Activated CD4-positive, alpha-beta T cell treated with anti-CD3 and anti-CD28 coated beads for 48 hours (primary cell): ENCODE measurements at regions not wholly inside any gene's neighbourhood (a gene's known extent, or its start where the extent isn't known, plus 50 kb on each side); places are given as distances from the start of the nearest gene placed in this dataset.

Source experiments
- DNase-seq: peaks from one replicate; pipeline ENCODE4 v3.0.0-alpha.2; 2020

- DNase-seq = no peak
Observed at GRCh38 chr10:128693493-128694131, 567.4 kb upstream of the MKI67 start.

GRCh38 chr10:128694168-128694850 is 568.1 kb upstream of the MKI67 start:
- no peak for DNase-seq

- no peak for DNase-seq
Observed at GRCh38 chr10:128694851-128695725, 568.9 kb upstream of the MKI67 start.

- DNase-seq = no peak
Observed at GRCh38 chr10:128695931-128696330, 569.7 kb upstream of the MKI67 start.

- no peak for DNase-seq
Observed at GRCh38 chr10:128697437-128697836, 571.2 kb upstream of the MKI67 start.

- no peak for DNase-seq
Observed at GRCh38 chr10:128701381-128701780, 575.2 kb upstream of the MKI67 start.

- no peak for DNase-seq
Observed at GRCh38 chr10:128701837-128702236, 575.6 kb upstream of the MKI67 start.

GRCh38 chr10:128704716-128705115 is 578.5 kb upstream of the MKI67 start:
- no peak for DNase-seq

GRCh38 chr10:128708182-128708581 is 582.0 kb upstream of the MKI67 start:
- no peak for DNase-seq

GRCh38 chr10:128709686-128710085 is 583.5 kb upstream of the MKI67 start:
- no peak for DNase-seq

- no peak for DNase-seq
Observed at GRCh38 chr10:128710098-128710797, 584.0 kb upstream of the MKI67 start.

- DNase-seq = no peak
Observed at GRCh38 chr10:128710798-128711183, 584.6 kb upstream of the MKI67 start.

- no peak for DNase-seq
Observed at GRCh38 chr10:128711806-128712205, 585.6 kb upstream of the MKI67 start.

- DNase-seq = no peak
Observed at GRCh38 chr10:128712661-128713400, 586.6 kb upstream of the MKI67 start.

GRCh38 chr10:128713471-128713870 is 587.2 kb upstream of the MKI67 start:
- no peak for DNase-seq

GRCh38 chr10:128713874-128714570 is 587.8 kb upstream of the MKI67 start:
- no peak for DNase-seq

GRCh38 chr10:128714644-128715415 is 588.6 kb upstream of the MKI67 start:
- no peak for DNase-seq

- DNase-seq = no peak
Observed at GRCh38 chr10:128716181-128716580, 590.0 kb upstream of the MKI67 start.

- no peak for DNase-seq
Observed at GRCh38 chr10:128721963-128722445, 595.8 kb upstream of the MKI67 start.

GRCh38 chr10:128722947-128723346 is 596.7 kb upstream of the MKI67 start:
- no peak for DNase-seq
